Activated naive CD4-positive, alpha-beta T cell treated with anti-CD3 and anti-CD28 coated beads, Interleukin-2, amount 50 U/mL, for 72 hours (primary cell): ENCODE measurements at regions not wholly inside any gene's neighbourhood (a gene's known extent, or its start where the extent isn't known, plus 50 kb on each side); places are given as distances from the start of the nearest gene placed in this dataset.

ENCODE experiments used
- ATAC-seq, 2 donors: fragments of 150-1000 bp; cut with Tn5 transposase; 2 replicates each; pipeline ENCODE4 v1.10.0; 2021; ENCODE audit warnings: mild to moderate bottlenecking in 2 of 2, moderate library complexity in 2 of 2
- DNase-seq, 2 donors: peaks; one replicate each; pipeline ENCODE4 v3.0.0; 2021 to 2022; ENCODE audit warnings: low spot score in 2 of 2
- H3K27ac Mint-ChIP-seq, 2 donors: one replicate each; pipeline ENCODE4 v1.8.0; 2022; ENCODE audit warnings: mild to moderate bottlenecking in 2 of 2, mixed read lengths in 2 of 2
- H3K36me3 Mint-ChIP-seq, 2 donors: one replicate each; pipeline ENCODE4 v1.8.0; 2022; ENCODE audit warnings: mixed read lengths in 2 of 2
- H3K9me3 Mint-ChIP-seq, 2 donors: one replicate each; pipeline ENCODE4 v1.8.0; 2022; ENCODE audit warnings: mixed read lengths in 2 of 2

DNA sequence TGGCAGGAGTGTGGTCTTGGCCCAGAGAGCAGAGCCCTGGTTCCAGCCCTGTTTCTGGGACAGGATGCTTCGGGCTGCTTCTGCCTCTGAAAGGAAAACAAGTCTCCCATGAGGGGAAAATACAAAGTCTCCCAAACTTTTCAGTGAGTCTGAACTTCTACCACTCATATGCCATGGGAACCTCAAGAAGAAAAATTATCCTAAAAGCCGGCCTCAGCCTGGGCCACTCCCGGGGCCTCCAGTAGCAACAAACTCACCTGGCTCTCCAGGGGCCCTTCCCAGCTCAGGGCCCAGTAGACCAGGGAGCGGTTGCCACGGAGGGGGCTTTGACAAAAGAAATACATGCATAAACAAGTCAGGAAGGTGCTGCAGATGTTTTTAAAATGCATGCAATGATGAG is 289.2 kb upstream of the HDAC4 start:
- H3K27ac Mint-ChIP-seq = no peak overlapping the region
- DNase-seq = no peak
- ATAC-seq = no peak

DNA sequence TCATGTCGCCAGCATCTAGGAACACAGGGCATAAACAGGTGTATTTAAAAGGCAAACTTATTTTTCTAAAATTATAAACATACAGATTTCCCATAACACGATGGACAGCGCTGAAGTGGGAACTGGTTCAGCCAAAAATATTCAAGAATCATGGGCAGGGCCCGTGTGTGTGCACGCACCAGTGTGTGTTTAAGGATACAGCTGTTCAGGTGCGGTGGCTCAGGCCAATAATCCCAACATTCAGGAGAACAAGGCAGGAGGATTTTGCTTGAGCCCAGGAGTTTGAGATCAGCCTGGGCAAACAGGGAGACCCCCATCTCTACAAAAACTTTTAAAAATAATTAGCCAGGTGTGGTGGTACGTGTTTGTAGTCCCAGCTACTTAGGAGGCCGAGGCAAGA is 288.6 kb upstream of the HDAC4 start:
- ATAC-seq = no peak
- no peak for DNase-seq
- peaks cover 0 to 2% of the 10 kb centered on the region in 2 donors for H3K36me3 Mint-ChIP-seq
- no peak overlapping the region for H3K27ac Mint-ChIP-seq
- no peaks in the 10 kb centered on the region for H3K9me3 Mint-ChIP-seq

More for the DNA sequence above, 289.2 kb upstream of the HDAC4 start:
- no peaks in the 10 kb centered on the region for H3K9me3 Mint-ChIP-seq
- no peaks in the 10 kb centered on the region for H3K36me3 Mint-ChIP-seq

DNA sequence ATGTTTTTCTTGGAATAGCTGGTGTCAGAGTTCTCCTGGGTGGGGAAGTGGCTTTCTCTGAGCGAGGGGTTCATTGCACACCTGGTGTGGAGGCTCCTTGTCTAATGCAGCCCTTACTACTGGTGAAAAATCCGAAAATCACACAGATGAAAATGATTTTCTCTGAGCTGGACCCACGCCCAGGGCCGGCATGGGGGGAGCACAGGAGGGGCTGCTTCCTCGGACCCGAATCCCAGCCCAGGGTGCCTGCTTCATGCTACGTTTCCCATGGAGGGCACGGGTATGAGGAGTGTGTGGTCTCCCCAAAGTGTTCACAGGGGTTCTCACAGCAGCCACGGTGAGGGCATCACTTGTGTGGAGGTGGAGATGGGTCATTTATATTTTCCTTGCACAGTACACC is 288.0 kb upstream of the HDAC4 start:
- DNase-seq (no peak), ATAC-seq (no peak)
- Mint-ChIP-seq H3K9me3 (no peaks in the 10 kb centered on the region), H3K36me3 (peaks cover 0 to 7% of the 10 kb centered on the region in 2 donors), H3K27ac (no peak overlapping the region)

DNA sequence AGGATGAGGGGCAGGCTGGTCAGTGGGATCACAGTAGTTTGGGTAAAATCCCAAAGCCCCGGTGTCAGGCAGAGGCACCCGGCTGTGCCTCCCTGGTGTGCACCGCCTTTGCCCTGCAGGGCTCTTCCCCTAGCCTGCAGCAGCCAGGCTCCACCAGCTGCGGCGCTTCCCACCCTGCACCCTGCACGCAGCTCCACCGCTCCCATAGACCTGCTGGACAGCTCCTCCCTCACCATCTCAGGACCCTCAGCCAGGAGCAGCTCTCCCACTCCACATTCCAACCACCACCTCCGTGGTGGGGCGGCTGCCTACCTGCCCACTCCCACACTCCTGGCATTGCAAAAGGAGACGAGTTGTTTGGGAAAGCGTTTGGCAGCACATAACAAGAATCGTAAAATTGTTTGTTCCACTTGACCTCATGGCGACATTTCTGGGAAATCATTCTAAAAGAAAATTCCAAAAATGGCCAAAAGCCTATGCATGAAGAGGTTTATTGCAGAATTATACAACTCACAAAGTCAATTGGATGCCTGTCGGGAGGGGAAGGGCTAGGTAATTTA is 287.4 kb upstream of the HDAC4 start:
- ATAC-seq = no peak
- Mint-ChIP-seq H3K9me3 (no peaks in the 10 kb centered on the region), H3K27ac (no peak overlapping the region), H3K36me3 (peaks cover 0 to 7% of the 10 kb centered on the region in 2 donors)
- DNase-seq = no peak

DNA sequence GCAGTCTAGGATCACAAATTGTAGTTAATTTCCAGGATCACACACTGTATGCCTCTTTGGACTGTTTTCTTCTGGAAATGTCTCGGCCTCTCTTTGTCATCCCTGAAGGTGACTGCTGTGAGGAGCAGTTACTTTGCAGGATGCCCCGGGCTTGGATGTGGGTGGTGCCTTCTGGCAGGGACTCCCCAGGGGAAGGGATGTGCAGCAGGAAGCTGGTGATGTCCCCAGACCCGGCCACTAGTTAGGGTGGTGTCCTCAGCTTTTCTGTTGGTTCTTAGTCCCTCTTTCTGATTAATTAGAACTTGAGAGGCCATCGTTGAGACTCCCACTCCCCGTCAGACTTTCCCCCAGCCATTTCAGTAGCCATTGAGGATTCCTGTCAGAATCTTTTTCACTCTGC is 286.6 kb upstream of the HDAC4 start:
- no peak for DNase-seq
- H3K27ac Mint-ChIP-seq = no peak overlapping the region
- peaks cover 0 to 3% of the 10 kb centered on the region in 2 donors for H3K9me3 Mint-ChIP-seq
- peaks cover 0 to 13% of the 10 kb centered on the region in 2 donors for H3K36me3 Mint-ChIP-seq
- ATAC-seq = no peak

DNA sequence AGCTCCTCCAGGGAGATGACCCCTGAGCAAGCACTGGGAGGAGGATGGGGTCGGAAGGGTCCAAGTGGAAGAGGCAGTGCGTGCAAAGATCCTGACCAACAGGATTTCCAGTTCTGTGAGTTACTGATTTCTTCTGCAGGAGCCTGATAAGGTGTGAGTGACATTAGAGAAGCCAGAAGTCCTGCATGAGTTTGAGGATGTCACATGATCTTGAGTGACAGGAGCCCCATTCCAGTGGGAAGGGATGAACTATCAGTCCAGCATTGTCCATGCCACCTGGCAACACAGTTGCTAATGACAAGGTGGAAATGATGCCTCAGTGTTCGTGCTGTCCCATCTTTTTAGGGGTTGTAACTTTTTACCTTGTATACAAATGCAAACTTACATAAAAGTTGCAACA is 285.1 kb upstream of the HDAC4 start:
- no peak overlapping the region for H3K27ac Mint-ChIP-seq
- no peak for DNase-seq
- ATAC-seq = no peak
- H3K36me3 Mint-ChIP-seq = peaks cover 0 to 13% of the 10 kb centered on the region in 2 donors
- peaks cover 0 to 3% of the 10 kb centered on the region in 2 donors for H3K9me3 Mint-ChIP-seq

DNA sequence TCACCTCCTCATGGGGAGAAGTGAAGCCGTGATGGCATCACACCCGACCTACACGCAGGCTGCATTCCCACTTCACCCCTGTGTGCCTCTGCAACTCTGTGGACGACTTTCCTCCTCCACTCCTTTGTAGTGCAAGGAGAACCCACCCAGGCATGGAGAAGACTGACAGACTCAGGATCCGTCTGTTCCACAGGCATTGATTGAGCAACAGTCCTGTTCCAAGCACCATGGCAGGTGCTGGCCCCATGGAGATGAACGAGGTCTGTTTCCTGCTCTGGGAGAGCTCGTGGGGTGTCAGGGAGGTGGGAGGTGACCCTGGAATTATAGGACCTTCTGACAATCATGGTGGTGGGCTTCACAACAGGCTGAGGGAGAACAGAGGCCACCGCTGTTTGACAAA is 284.7 kb upstream of the HDAC4 start:
- peaks cover 0 to 13% of the 10 kb centered on the region in 2 donors for H3K36me3 Mint-ChIP-seq
- DNase-seq (no peak), ATAC-seq (no peak)
- H3K27ac Mint-ChIP-seq = no peak overlapping the region
- peaks cover 0 to 3% of the 10 kb centered on the region in 2 donors for H3K9me3 Mint-ChIP-seq

DNA sequence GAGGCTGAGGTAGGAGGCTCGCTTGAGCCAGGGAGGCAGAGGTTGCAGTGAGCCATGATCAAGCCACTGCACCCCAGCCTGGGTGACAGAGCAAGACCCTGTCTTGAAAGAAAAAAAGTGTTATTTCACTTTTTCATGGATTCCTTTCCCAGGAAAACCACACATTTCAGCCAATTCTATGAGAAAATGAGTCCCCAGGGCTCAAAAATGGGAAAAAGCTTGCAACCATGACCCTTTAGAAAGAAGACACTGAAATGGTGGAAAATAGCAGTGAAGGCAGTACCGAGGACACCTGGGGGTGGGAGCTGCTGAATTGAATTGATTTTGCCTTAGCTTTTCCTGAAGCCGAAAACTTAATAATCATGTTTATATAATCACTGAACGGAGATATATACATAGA is 284.2 kb upstream of the HDAC4 start:
- Mint-ChIP-seq H3K9me3 (peaks cover 0 to 3% of the 10 kb centered on the region in 2 donors), H3K27ac (no peak overlapping the region), H3K36me3 (peaks cover 0 to 13% of the 10 kb centered on the region in 2 donors)
- ATAC-seq (no peak), DNase-seq (no peak)

DNA sequence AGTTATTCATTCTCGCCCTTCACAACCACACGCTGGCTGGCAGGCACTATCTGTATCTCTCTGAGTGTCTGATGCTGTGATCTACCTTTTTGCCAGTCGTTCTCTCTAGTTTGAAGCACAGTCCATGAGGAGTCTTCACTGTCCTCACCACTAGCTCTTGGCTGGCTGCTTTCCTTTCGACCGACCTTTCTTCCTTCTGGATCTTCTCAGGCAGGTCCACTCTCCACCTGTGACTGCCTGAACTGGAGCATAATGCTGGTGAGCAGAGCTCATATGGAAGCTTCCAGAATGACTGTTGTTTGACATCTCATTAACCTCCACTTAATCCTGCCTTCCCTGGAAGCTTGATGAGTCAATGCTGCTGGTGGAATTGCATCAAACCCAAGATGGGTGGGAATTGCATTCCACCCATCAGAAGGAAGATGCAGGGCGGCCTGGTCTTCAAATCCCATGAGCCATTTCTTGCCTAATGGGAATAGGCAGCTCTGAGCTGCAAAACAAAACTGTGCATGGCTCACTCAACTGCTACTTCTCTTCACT is 283.5 kb upstream of the HDAC4 start:
- Mint-ChIP-seq H3K9me3 (peaks cover 0 to 3% of the 10 kb centered on the region in 2 donors), H3K36me3 (peaks cover 0 to 13% of the 10 kb centered on the region in 2 donors), H3K27ac (no peak overlapping the region)
- no peak for DNase-seq
- no peak for ATAC-seq

DNA sequence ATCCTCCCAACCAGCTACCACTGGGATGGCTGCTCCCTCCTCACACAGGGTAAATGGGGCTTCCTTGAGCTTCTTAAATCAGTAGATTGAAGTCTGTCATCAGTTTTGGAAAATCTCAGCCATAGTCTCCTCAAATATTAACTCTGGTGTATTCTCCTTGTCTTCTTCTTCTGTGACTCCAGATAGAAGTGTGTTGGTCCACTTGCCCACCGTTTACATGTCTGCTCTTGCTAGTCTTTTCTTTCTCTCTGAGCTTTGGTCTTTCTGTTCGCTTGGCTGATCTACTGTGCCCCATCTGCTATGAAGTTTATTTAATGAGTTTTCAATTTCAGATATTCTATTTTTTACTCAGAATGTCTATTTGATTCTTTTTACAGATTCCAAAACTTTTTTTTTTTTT is 281.7 kb upstream of the HDAC4 start:
- Mint-ChIP-seq H3K27ac (no peak overlapping the region), H3K9me3 (peaks cover 0 to 3% of the 10 kb centered on the region in 2 donors), H3K36me3 (peaks cover 0 to 13% of the 10 kb centered on the region in 2 donors)
- no peak for ATAC-seq
- DNase-seq = no peak

DNA sequence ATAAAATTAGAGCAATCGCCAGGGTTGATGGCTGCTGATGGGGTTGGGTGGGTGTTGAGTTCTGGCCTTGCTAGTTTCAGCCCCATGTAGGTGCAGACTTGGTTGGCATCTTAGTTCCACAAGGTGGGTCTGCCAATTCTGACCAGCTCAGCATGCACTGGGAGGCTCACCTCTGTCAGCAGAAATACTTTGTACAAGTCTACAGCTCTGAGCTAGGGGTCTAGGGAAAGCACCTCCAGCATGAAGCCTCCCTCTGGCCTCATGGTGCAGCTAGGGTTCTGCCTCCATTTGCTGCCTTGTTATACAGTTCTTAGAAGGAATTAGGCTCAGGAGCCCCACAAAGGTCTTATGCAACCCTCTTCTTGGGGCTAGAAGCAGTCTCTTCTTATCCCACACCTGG is 278.9 kb upstream of the HDAC4 start:
- H3K27ac Mint-ChIP-seq = no peak overlapping the region
- DNase-seq (no peak), ATAC-seq (no peak)
- peaks cover 0 to 13% of the 10 kb centered on the region in 2 donors for H3K36me3 Mint-ChIP-seq
- H3K9me3 Mint-ChIP-seq = peaks cover 0 to 3% of the 10 kb centered on the region in 2 donors

DNA sequence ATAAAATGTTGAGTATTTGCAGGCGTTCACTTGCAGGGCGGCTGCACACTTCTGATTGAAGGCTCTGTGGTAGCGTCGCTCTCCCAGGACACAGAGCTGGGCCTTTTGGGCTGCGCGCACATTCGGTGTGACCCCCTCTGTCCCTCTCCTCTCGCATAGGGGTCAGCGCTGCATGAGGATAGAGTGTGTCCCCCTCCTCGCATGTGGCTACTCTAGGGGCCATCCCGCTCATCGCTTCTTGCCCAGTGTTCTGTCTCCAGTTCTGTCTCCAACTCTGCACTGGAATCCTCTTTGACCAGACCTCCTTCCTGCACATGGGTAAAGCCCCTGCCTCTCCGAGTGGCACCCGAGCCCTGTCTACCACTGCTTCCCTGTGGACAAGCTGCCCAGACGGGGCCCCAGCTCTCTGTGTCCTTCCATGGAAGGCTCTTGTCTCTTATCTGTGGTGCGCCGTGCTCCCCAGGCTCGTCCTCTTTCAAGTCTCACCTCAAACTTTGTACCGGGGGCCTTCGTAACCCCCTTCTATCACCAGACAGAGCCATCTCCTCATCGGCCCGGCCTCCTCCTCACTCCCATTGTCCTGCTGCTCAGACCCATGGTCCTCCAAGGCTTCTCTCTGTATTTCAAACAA is 278.0 kb upstream of the HDAC4 start:
- Mint-ChIP-seq H3K9me3 (peaks cover 0 to 3% of the 10 kb centered on the region in 2 donors), H3K36me3 (peaks cover 0 to 6% of the 10 kb centered on the region in 2 donors), H3K27ac (no peak overlapping the region)
- DNase-seq (no peak), ATAC-seq (no peak)

DNA sequence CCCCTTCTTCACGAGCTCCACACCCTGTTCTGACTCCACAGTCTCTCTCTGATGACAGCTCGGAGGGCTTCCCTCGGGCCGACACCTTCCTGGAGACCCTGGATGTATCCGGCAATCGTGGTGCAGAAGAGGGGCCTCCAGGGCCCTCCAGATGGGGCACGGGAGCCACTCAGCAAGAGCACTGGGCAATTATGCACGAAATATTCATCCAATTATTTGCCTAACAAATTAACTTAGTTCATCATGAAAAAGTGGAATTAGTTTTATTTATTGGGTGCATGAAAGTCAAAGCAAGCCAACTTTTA is 277.3 kb upstream of the HDAC4 start:
- peaks cover 0 to 6% of the 10 kb centered on the region in 2 donors for H3K36me3 Mint-ChIP-seq
- peaks cover 0 to 3% of the 10 kb centered on the region in 2 donors for H3K9me3 Mint-ChIP-seq
- no peak for DNase-seq
- ATAC-seq = no peak
- no peak overlapping the region for H3K27ac Mint-ChIP-seq

DNA sequence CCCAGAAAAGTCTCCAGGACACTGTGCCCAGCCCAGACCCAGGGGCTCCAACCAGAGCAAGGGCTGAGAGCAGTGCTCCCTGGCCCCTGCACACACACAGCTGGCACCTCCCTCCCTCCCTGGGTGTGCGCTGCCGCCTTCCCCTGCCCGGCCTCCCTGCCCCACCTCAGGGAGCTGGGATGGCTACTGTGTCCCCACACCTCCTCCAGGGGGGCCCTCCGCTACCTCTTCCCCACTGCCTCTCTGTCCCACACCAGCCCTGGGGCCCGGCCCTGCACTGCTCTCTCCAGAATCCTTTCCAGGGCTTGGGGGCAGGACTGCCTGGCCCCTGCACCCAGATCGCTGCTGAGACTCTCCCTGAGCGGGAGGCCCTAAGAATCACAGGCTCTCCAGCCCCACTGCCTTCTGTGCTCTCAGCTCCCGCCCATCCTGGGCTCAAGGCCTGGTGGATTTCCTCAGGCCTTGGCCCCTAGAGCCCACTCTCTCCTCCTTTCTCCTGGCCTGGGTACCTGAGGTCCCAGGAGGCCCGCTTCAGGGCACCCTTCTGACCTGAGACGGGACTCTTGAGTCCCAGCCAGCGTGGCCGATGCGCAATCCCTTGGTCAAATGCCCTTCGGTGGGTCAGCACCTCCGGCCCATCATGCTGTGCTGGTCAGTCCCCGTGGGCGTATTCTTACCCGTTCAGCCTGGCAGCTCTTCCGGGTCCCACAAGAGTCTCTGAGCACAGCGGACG is 276.8 kb upstream of the HDAC4 start:
- peaks cover 0 to 1% of the 10 kb centered on the region in 2 donors for H3K36me3 Mint-ChIP-seq
- DNase-seq = no peak
- no peaks in the 10 kb centered on the region for H3K9me3 Mint-ChIP-seq
- ATAC-seq = no peak
- peak overlapping the region in 1 of 2 donors; percentile 60 for H3K27ac Mint-ChIP-seq

DNA sequence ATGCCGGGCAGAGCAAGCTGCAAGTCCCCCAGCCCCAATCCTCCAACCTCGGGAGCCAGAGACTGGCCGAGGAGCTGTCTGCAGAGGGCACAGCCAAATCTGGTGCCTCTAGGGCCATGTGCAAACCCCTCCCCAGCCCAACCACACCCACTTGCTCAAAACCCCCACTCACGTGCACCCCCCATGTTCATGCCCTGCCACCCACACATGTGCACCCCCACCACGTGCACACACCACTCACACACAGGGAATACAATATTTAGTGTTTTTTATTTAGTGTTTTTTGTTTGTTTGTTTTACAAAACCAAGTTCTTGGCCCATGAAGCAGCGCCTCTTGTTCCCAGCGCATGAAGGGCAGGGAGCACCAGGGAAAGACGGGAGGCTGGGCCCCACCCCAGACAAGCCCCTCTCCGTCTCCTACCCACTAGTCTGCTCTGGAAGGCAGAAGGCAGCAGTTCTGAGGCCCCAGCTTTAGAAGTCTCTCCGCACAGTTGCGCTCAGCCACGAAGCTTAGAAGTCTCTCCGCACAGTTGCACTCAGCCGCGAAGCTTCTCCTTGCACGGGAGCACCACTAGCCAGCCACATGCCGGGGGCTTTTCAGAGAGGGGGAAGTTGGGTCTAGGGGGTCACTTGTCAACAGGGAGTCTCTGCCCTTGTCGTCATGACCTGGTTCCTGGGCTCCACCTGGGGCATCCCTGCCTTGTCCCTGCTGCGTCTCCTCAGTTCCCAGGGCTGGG is 276.1 kb upstream of the HDAC4 start:
- Mint-ChIP-seq H3K27ac (no peak overlapping the region), H3K36me3 (no peaks in the 10 kb centered on the region), H3K9me3 (no peaks in the 10 kb centered on the region)
- ATAC-seq (no peak), DNase-seq (no peak)

DNA sequence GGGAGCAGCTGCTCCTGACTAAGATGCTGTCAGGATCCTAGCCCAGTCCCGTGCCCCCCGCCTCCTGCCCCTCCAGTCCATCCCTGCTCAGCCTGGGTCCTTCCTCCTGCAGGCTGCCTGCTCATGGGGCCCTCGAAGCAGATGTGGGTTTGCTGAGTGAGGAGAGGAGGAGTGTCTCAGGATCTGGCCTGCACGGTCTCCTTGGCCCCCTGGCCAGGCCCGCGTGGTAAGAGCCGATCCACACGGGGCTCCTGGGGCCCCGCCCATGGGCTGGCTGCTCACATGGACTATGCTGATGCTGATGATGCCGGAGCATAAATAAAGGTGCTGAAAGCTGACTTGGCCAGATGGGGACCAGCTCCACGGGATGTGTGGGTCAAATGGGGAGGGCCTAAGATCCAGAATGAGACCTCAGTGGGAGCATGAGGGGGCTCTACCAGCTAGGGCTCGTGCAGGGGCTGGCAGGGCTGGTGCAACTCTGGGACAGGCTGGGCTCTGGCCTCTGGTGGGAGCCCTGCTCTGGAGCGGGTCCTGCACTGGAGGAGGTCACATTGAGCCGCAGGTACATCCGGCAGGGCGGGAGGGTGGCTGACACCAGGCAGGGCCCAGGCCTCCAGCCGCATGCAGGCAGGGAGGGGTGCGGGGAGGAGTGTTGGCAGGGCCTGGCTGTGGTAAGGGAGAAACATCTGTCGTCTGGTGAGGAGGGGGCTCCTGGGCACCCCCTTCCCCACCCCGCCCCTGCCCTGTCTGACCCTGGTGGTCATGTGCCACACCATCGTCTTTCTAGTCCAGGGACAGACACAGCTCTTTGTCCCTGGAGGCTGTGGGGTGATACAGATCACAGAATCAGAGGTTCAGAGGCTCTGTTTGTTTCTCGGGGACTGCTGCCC is 275.3 kb upstream of the HDAC4 start:
- no peaks in the 10 kb centered on the region for H3K9me3 Mint-ChIP-seq
- DNase-seq (no peak), ATAC-seq (no peak)
- no peaks in the 10 kb centered on the region for H3K36me3 Mint-ChIP-seq
- H3K27ac Mint-ChIP-seq = no peak overlapping the region
